ENCODE measurements at regions not wholly inside any gene's neighbourhood (a gene's known extent, or its start where the extent isn't known, plus 50 kb on each side); places are given as distances from the start of the nearest gene placed in this dataset.
"Not testable (repeated sequence)": the region's sequence is repeated elsewhere in the genome, so short reads cannot be mapped to it uniquely, and the experiment has no call there.

DNA sequence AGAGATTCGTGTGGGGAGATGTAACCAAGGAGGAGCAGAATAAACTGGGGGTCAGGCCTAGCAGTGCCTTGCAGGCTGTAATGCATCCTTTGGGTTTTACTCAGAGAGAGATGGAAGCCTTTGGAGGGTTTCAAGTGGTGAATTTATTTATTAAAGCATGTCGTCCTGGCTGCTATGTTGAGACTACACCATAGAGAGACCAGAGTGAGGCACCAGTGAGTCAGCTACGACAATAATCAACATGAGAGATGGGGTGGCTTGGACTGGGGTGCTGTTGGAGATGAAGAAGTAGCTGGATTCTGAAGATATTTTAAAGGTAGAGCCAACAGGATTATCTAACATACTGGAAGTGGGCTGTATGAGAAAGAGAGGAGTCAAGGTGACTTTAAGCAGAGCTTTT is 335.3 kb upstream of the ARHGEF26 start:
- DNase-seq (ENCODE audit: low spot score): no peak
- no peak for FAIRE-seq

DNA sequence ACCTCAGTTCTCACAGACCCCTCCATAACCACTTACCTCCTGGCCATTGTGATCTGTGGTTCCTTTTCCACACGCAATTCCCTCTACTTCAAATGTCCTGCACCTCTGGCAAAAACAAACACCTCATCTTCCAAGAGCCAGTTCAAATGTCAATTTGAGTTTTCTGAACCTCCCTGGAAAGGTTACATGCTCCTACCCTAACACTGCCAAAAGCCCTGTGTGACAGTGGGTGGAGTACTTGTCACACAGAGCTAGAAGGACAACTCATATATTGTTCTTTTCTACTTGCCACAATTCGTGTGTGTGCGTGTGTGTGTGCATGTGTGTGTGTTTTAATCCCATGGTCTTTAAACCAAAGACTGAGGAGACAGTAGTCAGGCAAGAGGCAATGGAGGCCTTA is 331.8 kb upstream of the ARHGEF26 start:
- no peak for FAIRE-seq
- no peak for DNase-seq (ENCODE audit: low spot score)

DNA sequence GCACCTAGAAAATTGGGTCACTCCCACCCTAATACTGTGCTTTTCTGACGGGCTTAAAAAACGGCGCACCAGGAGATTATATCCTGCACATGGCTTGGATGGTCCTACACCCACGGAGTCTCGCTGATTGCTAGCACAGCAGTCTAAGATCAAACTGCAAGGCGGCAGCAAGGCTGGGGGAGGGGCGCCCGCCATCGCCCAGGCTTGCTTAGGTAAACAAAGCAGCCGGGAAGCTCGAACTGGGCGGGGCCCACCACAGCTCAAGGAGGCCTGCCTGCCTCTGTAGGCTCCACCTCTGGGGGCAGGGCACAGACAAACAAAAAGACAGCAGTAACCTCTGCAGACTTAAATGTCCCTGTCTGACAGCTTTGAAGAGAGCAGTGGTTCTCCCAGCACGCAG is 324.1 kb upstream of the ARHGEF26 start:
- DNase-seq (ENCODE audit: low spot score); FAIRE-seq: not testable (repeated sequence)

DNA sequence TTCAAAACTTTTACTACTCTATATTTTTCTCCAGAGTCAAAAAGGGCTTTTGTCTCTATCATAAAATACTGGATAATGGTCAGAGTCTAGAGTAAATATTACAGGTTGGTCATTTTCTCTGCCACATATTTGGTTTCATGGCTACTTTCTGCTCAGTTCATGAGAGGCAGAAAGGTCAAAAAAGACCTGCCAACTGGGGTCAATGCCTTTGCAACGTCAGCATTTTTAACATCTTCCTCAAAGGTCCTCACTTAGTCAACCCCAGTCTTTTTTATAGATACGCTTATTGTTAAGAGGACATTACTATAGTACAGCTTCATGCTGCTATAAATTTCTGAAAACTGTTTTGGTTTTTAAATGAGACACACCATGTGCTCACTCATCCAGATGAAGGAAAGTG is 312.1 kb upstream of the ARHGEF26 start:
- FAIRE-seq: no peak
- no peak for DNase-seq (ENCODE audit: low spot score)

DNA sequence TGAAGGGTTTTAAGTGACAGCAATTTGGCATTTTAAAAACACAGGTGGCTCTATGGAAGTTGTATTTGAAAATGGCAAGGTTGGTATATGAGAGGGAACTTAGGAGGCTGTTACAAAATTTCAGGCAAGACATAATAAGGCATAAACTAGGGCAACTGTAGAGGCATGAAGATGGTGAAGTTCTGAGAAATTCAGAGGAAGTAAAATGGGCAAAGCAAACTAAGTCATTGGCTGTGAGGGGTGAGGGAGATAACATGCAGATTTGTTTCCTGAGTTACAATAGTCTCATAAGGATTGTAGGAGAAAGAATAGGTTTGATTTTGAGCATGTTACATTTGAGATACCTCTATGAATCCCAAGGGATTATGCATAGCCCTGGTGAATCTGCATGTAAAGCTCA is 302.9 kb upstream of the ARHGEF26 start:
- FAIRE-seq (no peak), DNase-seq (ENCODE audit: low spot score) (no peak)

DNA sequence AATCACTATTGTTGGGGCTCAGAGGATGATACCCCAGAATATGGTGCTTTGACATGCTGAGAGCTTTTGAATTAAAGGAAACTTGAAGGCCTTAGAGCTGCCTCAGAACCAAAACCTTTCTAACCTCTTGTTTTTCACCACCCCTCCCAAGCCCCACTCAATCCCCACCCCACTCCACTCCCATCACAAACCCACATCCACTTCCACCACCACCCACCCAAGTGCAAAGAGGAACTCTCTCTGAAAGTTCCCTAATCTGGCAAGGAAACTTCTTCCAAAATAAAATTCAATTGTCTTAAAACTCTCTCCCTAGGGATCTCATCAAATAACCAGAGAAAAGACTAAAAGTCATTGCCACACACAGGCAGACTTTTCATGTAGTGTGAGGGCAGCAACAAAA is 301.2 kb upstream of the ARHGEF26 start:
- DNase-seq (ENCODE audit: low spot score) (no peak), FAIRE-seq (no peak)

DNA sequence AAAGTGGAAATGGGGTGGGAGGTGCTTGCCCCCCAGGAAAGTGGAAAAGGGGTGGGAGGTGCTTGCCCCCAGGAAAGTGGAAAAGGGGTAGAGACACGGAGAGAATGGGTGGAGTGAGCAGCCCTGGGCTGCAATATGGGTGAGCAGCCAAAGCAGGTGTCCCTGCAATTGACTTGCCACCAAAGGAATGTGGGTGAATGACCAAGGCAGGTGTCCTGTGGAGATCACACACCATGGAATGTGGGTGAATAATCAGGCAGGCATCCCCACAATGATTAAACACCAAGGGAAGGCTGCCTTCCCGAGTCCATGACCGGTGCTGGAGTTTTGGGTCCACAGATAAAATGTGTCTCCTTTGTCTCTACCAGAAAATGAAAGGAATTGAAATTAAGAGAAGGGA is 292.8 kb upstream of the ARHGEF26 start:
- FAIRE-seq: not testable (repeated sequence)
- DNase-seq (ENCODE audit: low spot score): peak; percentile 36

DNA sequence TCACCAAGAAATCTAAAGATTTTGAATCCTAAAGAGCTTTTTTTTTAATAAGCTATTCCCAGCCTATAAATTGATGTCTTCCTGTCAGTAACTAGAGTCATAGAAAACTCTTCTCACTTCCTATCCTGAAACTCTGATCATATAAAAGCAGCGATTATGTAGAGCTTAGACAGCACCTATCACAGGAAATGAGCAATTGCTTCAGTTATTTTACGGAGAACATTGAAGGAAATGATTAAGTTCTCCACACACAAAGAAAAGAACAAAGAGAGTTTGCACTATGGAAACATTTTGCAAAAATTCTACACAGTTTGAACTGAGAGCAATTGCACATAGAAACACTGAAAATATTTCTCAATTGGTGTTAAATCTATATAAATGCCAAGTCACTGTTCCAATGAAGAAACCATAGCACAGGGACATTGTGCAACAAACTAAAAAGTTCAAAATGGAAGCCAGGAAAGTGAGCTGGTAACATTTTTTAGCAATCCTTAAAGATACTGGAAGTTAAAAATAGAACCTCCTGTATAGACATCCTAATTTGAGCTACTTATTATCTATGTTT is 291.5 kb upstream of the ARHGEF26 start:
- DNase-seq (ENCODE audit: low spot score) (peak; percentile 51), FAIRE-seq (no peak)

DNA sequence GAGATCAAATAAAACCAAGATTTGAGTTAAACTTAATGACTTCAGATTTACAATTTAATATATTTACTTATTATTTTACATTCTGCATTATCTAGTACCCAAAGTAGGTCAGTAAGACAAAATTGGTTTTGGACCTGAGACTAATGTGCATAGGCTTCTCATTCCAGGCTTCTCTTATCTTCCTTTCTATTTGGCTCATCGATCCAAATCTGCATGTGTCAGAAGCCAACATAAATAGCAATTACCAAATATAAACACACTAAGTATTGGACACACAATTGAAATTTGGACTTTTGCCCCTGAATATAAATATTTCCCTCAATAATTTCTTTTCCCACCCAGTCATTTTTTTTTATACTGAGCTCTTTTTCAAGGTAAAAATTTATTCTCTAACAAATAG is 290.6 kb upstream of the ARHGEF26 start:
- no peak for FAIRE-seq
- DNase-seq (ENCODE audit: low spot score): no peak

DNA sequence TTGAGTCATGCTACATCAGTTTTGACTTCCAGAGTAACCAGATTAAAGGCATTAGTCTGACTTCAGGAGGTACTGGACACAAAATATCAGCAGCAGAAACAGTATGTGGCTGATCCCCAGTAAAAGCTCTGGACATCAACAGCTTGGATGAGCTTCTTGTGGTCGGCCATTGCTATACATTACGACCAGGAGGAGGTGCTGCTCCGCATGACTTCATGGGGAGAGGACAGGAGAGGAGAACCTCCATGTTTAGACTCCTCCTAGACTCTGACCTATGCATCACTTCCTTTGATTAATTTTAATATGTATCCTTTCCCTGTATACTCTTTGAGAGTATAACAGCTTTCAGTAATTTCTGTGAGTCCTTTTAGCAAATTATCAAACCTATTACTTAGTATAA is 285.6 kb upstream of the ARHGEF26 start:
- FAIRE-seq (no peak), DNase-seq (ENCODE audit: low spot score) (no peak)

DNA sequence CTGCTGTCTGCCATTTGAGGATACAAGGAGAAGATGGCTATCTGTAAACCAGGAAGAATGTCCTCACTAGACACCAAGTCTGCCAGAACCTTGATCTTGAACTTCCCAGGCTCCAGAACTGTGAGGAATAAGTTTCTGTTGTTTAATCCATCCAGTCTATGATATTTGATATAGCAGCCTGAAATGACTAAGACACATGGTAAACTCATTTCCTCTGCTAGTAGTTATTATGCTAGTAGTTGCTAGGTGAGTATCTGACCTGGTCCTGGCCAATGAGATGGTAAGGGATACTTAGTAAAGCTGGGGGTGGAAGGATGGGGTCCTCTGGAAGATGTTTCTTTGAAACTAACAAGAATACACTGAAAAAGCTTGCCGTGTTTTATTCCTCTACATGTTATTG is 280.7 kb upstream of the ARHGEF26 start:
- DNase-seq (ENCODE audit: low spot score): no peak
- no peak for FAIRE-seq

DNA sequence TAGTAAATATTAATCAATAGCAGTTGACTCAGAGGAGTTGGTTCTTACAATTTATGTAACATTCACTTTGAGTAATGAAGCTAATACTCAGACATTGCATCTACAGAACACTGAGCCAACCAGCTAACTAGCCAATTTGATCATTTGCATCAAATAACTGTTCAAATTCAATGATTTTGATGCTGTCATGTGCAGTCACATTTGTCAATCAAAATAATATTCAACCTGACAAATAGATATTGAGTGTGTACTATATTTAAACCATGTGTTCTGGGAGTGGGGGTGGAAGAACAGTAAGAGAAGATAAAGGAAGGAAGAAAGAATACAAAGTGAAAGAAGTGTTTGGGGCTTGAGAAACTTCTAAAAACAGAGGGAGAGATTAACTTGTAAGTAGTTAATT is 277.2 kb upstream of the ARHGEF26 start:
- DNase-seq (ENCODE audit: low spot score) (no peak), FAIRE-seq (no peak)

DNA sequence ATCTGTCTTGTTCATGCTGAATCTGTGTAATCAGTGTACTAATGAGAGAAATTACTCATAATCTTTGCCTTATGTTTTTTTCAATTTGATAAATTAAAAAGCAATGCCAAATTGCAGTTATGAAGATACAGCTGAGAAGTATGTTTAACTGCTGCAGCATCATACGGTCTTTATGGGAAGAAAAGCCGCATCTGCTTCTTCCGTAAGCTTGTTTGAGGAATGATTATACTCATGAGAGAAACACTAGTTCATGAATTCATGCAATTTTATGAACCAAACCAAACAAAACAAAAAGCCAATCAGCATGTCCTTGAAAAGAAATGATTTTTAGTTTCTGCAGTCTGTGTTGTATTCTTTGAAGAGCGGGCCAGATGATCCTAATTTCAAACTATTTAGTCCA is 275.9 kb upstream of the ARHGEF26 start:
- FAIRE-seq (no peak), DNase-seq (ENCODE audit: low spot score) (no peak)

DNA sequence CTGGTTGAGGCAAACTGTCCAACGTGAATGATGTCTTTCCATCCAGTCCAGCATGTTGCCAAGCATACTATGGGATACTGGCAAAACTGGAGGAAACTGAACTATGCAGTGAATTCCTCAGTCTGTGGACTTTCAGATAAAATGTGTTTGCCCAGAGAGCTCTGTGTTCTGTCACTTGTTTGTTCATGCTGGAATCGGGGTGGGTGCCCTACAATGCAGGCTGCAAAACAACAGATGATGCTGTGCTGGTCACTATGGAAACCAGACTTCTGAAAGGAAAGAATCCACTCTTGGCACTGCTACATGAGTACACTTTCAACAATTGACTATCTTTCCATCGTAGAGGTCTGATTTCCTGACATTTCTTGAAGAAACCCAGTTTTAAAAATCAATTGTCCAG is 272.5 kb upstream of the ARHGEF26 start:
- FAIRE-seq (no peak), DNase-seq (ENCODE audit: low spot score) (no peak)

DNA sequence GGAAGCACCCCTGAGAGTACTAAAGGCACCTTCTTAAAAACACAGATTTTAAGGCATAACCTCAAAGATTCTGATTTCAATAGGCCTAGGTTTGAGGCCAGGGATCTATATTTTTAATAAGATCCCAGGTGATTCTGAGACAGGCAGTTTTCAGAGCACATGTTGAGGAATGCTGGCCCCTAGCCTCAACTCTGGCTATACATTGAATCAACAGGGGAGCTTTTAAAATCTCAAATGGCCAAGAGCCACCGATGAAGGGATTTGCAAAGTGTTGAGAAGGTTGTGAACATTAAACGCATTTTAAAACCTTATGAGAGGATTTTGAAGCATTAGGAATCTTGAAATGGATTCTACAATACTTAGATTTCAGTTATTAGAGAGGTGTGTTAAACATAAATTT is 268.8 kb upstream of the ARHGEF26 start:
- FAIRE-seq: no peak
- DNase-seq (ENCODE audit: low spot score): no peak

DNA sequence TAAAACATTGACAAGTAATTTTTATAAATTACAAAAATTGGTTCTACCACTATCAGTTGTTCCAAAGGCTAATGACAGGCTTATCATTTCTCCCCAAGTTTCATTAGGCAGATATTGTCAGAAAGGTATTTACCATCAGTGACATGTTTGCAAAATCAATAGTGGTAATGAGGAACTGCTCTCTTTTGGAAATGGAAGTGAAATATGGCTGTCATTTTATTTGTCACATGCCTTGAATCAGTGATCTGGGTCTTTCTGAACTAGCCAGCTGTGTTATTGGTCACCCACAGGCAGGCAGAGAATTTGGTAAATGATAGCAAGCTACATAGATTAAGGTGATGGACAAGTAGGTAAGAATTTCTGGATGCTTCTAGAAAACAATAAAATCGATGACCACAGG is 268.0 kb upstream of the ARHGEF26 start:
- FAIRE-seq (no peak), DNase-seq (ENCODE audit: low spot score) (no peak)

DNA sequence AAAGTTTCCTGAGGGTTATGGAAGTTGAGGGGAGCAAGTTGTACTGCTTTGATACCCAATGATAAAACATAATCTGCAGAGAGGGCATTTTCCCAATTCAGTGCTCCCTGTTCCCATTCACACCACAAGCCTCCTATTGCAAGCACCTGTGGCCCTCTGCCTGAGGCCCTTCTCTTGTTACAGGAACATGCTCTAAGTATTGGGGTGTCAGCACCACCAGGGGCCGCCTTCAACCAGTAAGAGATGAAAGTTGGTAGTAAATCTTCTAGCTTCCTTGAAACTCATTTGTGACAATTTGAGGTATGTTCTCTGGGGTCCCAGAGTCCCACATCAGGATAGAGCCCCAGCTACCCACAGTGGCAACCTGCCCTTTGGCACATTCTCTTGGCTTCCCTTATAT is 265.4 kb upstream of the ARHGEF26 start:
- DNase-seq (ENCODE audit: low spot score): no peak
- no peak for FAIRE-seq

DNA sequence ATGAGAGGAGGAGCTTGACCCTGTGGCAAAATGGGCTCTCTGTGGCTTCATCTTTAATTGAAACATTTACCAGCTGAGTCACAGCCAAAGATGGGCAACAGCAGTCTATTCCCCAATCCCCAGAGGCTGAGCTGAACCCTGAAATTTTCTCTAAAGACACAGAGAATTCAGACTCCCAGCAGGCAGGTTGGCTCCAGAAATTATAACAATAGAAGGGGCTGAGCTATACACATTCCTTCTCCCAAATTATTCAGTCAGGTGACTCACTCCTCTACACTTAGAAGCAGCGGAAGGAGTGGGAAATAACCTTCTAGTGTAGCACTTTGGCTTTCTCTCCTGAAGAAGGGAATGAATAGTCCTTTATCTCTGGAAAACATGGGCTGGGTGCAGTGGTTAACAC is 264.3 kb upstream of the ARHGEF26 start:
- DNase-seq (ENCODE audit: low spot score) (no peak), FAIRE-seq (no peak)

DNA sequence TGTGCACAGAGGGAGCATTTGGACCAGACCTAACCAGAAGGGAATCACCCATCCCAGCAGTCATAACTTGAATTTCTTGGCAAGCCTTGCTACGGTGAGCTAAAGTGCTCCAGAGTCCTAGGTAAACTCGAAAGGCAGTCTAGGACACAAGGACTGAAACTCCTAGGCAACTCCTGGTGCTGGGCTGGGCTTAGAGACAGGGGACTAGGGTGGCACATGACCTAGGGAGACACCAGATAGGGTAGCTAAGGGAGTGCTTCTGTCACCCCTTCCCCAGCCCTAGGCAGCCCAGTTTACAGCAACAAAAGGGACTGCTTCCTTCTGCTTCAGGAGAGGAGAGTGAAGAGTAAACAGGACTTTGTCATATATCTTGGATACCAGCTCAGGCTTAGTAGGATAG is 256.4 kb upstream of the ARHGEF26 start:
- FAIRE-seq (no peak), DNase-seq (ENCODE audit: low spot score) (no peak)

DNA sequence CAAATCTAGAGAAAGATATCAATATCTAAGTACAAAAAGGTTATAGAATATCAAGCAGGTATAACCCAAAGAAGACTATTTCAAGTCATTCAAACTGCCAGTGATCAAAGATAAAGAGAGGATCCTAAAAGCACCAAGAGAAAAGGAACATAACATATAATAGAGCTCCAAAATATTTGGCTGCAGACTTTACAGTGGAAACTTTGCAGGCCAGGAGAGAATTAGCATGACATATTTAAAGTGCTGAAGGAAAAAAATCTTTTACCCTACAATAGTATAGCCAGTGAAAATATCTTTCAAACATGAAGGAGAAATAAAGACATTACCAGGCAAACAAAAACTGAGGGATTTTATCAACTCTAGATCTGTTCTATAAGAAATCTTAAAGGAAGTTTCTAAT is 254.3 kb upstream of the ARHGEF26 start:
- no peak for DNase-seq (ENCODE audit: low spot score)
- FAIRE-seq: no peak

DNA sequence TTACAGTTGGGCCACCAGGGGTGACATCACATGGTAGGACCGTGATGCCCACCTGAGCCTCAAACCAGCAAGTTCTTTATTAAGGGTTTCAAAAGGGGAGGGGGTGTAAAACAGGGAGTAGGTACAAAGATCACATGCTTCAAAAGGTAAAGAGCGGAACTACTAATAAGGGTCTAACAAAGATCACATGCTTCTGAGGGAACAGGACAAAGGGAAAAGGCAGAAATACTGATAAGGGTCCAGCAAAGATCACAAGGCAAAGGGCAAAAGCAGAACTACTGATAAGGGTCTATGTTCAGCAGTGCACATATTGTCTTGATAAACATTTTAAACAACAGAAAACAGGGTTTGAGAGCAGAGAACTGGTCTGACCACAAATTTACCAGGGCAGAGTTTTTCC is 246.8 kb upstream of the ARHGEF26 start:
- DNase-seq (ENCODE audit: low spot score); FAIRE-seq: not testable (repeated sequence)

DNA sequence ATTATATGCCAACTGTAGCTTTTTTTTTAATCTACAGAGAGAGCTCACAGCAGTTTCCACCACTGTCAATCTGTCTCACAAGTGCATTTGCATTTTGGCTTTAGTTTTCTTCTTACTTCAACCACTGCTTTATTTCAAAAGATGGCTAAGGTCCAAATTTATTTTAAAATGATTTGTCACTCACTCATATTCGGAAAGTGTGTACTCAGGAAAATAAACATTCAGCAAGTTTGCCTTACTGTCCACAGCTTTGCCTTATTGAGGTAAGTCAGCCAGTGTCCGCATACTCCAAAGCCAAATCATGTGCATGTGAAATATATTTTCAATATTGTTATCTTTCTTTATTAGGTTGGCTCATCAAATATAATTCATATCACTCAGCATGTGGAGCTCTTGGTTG is 240.7 kb upstream of the ARHGEF26 start:
- DNase-seq (ENCODE audit: low spot score) (no peak), FAIRE-seq (no peak)

DNA sequence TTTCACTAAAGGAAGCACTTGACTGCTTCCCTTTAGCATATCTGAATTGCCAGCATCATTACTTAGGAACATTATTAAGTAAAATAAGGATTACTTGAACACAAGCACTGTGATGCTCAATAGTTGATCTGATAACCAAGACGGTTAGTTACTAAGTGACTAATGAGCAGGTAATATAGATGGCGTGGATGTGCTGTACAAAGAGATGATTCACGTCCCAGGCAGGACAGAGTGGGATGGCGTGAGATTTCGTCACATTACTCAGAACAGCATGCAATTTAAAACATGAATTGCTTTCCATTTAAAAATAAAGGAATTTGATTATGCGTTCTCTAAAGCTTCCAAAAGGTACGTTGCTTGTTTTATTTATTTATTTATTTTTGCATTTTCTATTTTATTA is 240.0 kb upstream of the ARHGEF26 start:
- FAIRE-seq (peak; percentile 84), DNase-seq (ENCODE audit: low spot score) (peak; percentile 71)

DNA sequence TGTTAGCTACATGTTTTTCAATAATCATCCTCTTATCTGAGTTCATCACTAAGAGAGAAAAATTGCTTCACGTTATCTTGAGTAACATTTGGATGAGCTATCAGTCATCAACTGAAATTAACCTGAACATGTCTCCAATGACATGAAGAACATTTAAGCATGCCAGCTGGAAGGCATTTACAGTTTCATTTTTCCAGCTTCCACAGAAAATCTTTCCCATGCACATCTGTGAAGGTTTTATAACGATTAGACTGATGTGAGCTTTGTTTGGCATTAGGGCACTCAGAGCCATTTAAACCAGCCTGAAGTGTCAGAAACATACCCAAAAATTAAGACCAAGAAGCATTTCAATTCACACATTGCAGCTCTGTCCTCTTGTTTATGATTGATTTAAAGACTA is 235.8 kb upstream of the ARHGEF26 start:
- no peak for FAIRE-seq
- no peak for DNase-seq (ENCODE audit: low spot score)

All from RCC 7860 (cell line).